Esophagus muscularis mucosa (tissue), 3 donors: ENCODE measurements at regions not wholly inside any gene's neighbourhood (a gene's known extent, or its start where the extent isn't known, plus 50 kb on each side); places are given as distances from the start of the nearest gene placed in this dataset.

ENCODE experiments used
- CTCF ChIP-seq, 3 experiments: fragments of 200-600 bp in 2 of 3; fragments of 450-650 bp in 1 of 3; sonication (generic) in 2 of 3; IDR thresholded peaks; one replicate each; pipeline ENCODE4 v1.5.1; 2017 to 2019; ENCODE audit warnings: antibody characterized with exemption in 3 of 3, mild to moderate bottlenecking in 2 of 3, moderate library complexity in 1 of 3
- POLR2A ChIP-seq: fragments of 450-650 bp; IDR thresholded peaks from one replicate; pipeline ENCODE4 v1.6.1; 2017; ENCODE audit warnings: antibody characterized with exemption, moderate library complexity, mild to moderate bottlenecking, low read depth

GRCh38 chr5:81859624-81860023 lies 108.7 kb upstream of the SSBP2 start:
- no peak for TF ChIP-seq POLR2A
- no peak for TF ChIP-seq CTCF (IDR thresholded peaks at IDR 0.05)
